ENCODE measurements at regions not wholly inside any gene's neighbourhood (a gene's known extent, or its start where the extent isn't known, plus 50 kb on each side); places are given as distances from the start of the nearest gene placed in this dataset.

DNA sequence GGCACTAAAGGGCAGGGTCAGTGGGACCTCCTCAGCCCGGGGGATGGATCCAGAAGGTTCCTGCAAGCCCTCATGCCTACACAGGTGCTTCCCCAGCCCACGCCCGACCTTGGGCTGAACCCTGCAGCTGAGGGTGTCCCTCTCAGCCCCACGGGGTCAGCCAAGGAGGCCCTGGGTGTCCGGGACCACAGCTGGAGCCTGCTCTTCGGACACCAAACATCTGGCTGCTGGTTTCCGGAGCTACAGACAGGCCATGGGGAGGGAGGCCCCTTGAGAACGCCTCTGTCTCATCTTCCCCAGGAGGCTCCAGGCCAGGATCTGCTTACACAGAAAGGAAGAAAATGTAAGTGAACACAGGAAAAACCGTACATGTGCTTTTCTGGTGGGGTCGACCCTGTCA lies 355.7 kb downstream of the MN1 start:
- TF ChIP-seq, protein P1, sequence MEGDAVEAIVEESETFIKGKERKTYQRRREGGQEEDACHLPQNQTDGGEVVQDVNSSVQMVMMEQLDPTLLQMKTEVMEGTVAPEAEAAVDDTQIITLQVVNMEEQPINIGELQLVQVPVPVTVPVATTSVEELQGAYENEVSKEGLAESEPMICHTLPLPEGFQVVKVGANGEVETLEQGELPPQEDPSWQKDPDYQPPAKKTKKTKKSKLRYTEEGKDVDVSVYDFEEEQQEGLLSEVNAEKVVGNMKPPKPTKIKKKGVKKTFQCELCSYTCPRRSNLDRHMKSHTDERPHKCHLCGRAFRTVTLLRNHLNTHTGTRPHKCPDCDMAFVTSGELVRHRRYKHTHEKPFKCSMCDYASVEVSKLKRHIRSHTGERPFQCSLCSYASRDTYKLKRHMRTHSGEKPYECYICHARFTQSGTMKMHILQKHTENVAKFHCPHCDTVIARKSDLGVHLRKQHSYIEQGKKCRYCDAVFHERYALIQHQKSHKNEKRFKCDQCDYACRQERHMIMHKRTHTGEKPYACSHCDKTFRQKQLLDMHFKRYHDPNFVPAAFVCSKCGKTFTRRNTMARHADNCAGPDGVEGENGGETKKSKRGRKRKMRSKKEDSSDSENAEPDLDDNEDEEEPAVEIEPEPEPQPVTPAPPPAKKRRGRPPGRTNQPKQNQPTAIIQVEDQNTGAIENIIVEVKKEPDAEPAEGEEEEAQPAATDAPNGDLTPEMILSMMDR (IDR thresholded peaks at IDR 0.05; ENCODE audit: insufficient read depth, low read length, poor library complexity, severe bottlenecking): no peak
- no peaks in the 10 kb centered on the region for H3K36me3 ChIP-seq (ENCODE audit: control insufficient read depth, insufficient read depth, low read length)
- no peak overlapping the region for H3K4me3 ChIP-seq (replicated peaks; ENCODE audit: low read depth, low read length)
- H3K27me3 ChIP-seq (replicated peaks; ENCODE audit: control insufficient read depth, insufficient read depth, low read length): no peaks in the 10 kb centered on the region
- DNase-seq (ENCODE audit: extremely low read depth, insufficient read length): no peak

DNA sequence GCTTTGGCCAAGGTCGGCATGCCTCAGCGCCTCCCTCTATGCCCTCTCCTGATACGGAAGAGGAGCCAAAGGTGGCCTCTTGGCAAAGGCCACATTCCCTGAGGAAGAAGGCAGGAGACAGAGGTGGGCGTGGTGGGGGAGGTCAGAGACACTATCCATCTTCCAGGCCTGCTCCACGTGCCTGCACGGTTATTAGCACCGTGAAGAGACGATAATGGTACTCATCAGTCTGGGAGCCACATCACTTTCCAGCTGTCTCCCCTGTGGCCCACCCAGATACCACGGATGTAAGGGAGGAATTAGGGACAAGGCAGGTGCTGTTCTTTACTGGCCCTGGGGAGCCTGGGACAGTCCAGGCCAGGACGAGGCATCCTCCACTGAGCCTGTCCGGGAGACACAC lies 354.3 kb downstream of the MN1 start:
- TF ChIP-seq, protein P1 (IDR thresholded peaks at IDR 0.05; ENCODE audit: insufficient read depth, low read length, poor library complexity, severe bottlenecking): no peak
- DNase-seq (ENCODE audit: extremely low read depth, insufficient read length): no peak
- Histone ChIP-seq H3K4me3 (replicated peaks; ENCODE audit: low read depth, low read length) (no peak overlapping the region), H3K36me3 (ENCODE audit: control insufficient read depth, insufficient read depth, low read length) (no peaks in the 10 kb centered on the region), H3K27me3 (replicated peaks; ENCODE audit: control insufficient read depth, insufficient read depth, low read length) (no peaks in the 10 kb centered on the region)

DNA sequence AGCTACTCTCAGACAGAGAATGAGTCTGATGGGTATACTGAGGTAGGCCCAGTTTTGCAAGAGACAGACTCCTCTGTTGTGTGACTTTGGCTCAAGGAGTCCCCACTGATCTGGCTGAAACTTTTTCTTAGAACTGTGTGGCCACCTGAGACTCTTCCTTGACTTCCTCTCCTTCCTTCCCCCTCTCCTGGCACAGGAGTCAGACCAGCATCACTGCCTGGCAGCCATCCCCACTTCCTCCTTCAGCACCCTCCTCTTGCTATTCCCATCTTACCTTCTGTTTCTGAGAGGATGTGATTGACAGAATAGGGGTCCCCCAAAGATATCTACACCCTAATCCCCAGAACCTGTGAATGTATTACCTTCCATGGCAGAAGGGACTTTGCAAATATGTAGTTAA lies 351.1 kb downstream of the MN1 start:
- no peak for DNase-seq (ENCODE audit: extremely low read depth, insufficient read length)

DNA sequence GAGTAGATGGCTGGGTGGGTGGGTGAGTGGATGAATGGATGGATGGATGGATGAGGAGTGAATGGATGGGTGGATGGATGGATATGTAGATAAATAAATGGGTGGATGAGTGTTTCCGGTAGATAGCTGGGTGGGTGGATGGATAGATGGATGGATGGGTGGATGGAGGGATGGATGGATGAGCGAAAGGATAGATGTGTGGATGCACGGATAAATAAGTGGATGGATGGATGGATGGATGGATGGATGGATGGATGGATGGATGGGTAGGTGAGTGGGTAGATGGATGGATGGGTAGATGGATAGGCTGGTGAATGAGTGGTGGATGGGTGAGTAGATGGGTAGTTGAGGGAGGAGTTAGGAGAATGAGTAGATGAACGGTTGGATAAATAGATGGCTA lies 349.3 kb downstream of the MN1 start:
- H3K36me3 ChIP-seq (ENCODE audit: control insufficient read depth, insufficient read depth, low read length): no peaks in the 10 kb centered on the region
- no peak for DNase-seq (ENCODE audit: extremely low read depth, insufficient read length)
- no peaks in the 10 kb centered on the region for H3K27me3 ChIP-seq (replicated peaks; ENCODE audit: control insufficient read depth, insufficient read depth, low read length)
- H3K4me3 ChIP-seq (replicated peaks; ENCODE audit: low read depth, low read length): no peak overlapping the region
- TF ChIP-seq, protein P1 (IDR thresholded peaks at IDR 0.05; ENCODE audit: insufficient read depth, low read length, poor library complexity, severe bottlenecking): no peak

More for the DNA sequence above, 351.1 kb downstream of the MN1 start:
- Histone ChIP-seq H3K4me3 (replicated peaks; ENCODE audit: low read depth, low read length) (no peak overlapping the region), H3K36me3 (ENCODE audit: control insufficient read depth, insufficient read depth, low read length) (no peaks in the 10 kb centered on the region), H3K27me3 (replicated peaks; ENCODE audit: control insufficient read depth, insufficient read depth, low read length) (no peaks in the 10 kb centered on the region)
- TF ChIP-seq, protein P1 (IDR thresholded peaks at IDR 0.05; ENCODE audit: insufficient read depth, low read length, poor library complexity, severe bottlenecking): no peak

DNA sequence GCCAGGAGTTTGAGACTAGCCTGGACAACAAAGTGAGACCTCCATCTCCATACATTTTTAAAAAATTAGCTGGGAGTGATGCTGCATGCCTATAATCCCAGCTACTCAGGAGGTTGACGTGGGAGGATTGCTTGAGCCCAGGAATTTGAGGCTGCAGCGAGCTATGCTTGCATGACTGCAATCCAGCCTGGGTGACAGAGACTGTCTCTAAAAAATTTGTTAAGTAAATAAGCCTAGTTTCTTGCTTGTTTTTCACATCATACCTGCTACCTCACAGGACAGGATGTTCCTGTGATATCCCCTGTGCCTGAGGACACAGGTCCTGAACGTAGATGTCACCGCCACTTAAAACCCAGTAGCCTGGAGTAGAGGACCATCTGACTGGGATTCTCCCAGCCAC lies 348.6 kb downstream of the MN1 start:
- H3K36me3 ChIP-seq (ENCODE audit: control insufficient read depth, insufficient read depth, low read length): no peaks in the 10 kb centered on the region
- DNase-seq (ENCODE audit: extremely low read depth, insufficient read length): no peak
- no peak overlapping the region for H3K4me3 ChIP-seq (replicated peaks; ENCODE audit: low read depth, low read length)
- TF ChIP-seq, protein P1 (IDR thresholded peaks at IDR 0.05; ENCODE audit: insufficient read depth, low read length, poor library complexity, severe bottlenecking): no peak
- H3K27me3 ChIP-seq (replicated peaks; ENCODE audit: control insufficient read depth, insufficient read depth, low read length): no peaks in the 10 kb centered on the region

DNA sequence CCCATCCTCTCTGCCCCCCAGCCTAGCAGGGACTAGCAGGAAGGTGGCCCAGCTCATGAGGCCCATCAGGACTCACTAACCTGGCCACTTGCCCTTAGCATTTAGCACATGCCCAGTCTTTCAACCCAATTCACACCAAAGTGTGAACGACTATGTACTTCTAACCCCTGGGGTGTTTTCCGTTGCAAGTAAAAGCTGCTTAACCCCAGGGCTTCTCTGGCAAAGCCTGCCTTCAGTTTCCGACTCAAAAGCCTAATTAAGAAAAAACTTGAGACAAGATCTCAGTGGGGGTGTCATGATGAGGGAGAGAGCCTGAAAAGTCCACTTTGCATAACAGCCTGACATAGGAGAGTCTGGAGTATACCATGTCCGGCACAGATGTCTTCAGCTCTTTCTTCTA lies 347.8 kb downstream of the MN1 start:
- no peaks in the 10 kb centered on the region for H3K27me3 ChIP-seq (replicated peaks; ENCODE audit: control insufficient read depth, insufficient read depth, low read length)
- TF ChIP-seq, protein P1 (IDR thresholded peaks at IDR 0.05; ENCODE audit: insufficient read depth, low read length, poor library complexity, severe bottlenecking): no peak
- H3K4me3 ChIP-seq (replicated peaks; ENCODE audit: low read depth, low read length): no peak overlapping the region
- H3K36me3 ChIP-seq (ENCODE audit: control insufficient read depth, insufficient read depth, low read length): no peaks in the 10 kb centered on the region
- DNase-seq (ENCODE audit: extremely low read depth, insufficient read length): no peak

Data from GM06990 (cell line).